HepG2 (cell line): ENCODE measurements at regions not wholly inside any gene's neighbourhood (a gene's known extent, or its start where the extent isn't known, plus 50 kb on each side); places are given as distances from the start of the nearest gene placed in this dataset.

Experiments used
- ATAC-seq: fragments of 200-7000 bp; cut with Tn5 transposase; 3 replicates; pipeline ENCODE4 v1.9.1; 2020; ENCODE audit warnings: mild to moderate bottlenecking, moderate library complexity
- BruUV-seq: library from RNA; stranded (reverse); fragments of 400-500 nt; replicated peaks from 2 replicates; lab custom pipeline; 2021; lab: Mats Ljungman, UMichigan
- CTCF ChIA-PET: fragments of 300-600 bp; formaldehyde crosslinking; extraction: SDS; loops from one replicate; lab custom pipeline; 2021; ENCODE audit warnings: low total read pairs, inconsistent platforms, low intra/inter-chr PET ratio; lab: Yijun Ruan, JAX
- POLR2A ChIA-PET: fragments of 350-600 bp; sonication (Branson Sonifier 250); formaldehyde crosslinking; loops from one replicate; lab custom pipeline; 2020; ENCODE audit warnings: antibody characterized with exemption, inconsistent platforms; lab: Yijun Ruan, JAX
- DNase-seq: peaks from one replicate; pipeline ENCODE4 v3.0.0-alpha.2; 2015; ENCODE audit warnings: low spot score
- FAIRE-seq: peaks from 3 replicates; lab custom pipeline; 2011; peaks lifted over from hg19 to GRCh38; lab: Jason Lieb, UNC
- H2AFZ ChIP-seq: one replicate; pipeline ENCODE4 v1.6.1; 2011; ENCODE audit warnings: low read length, inconsistent platforms
- H3K27ac ChIP-seq: fragments of 300-600 bp; 3 replicates; pipeline ENCODE4 v1.8.0; 2011; ENCODE audit warnings: mixed run types, mild to moderate bottlenecking, mixed read lengths, low read length, inconsistent platforms; ENCODE audit not compliant: insufficient read depth; ENCODE audit errors: extremely low read length
- H3K27me3 ChIP-seq, 2 experiments: fragments of 200-600 bp in 1 of 2; 2 replicates in 1 of 2; 3 replicates in 1 of 2; pipeline versions ENCODE4 v1.6.0 to v1.8.0; 2011; ENCODE audit warnings: low read length in 2 of 2, mild to moderate bottlenecking in 2 of 2, moderate library complexity in 2 of 2, inconsistent platforms in 1 of 2; ENCODE audit not compliant: insufficient read depth in 2 of 2, control insufficient read depth in 1 of 2
- H3K36me3 ChIP-seq, 2 experiments: fragments of 200-600 bp in 1 of 2; replicated peaks in 1 of 2; 2 replicates in 1 of 2; 3 replicates in 1 of 2; pipeline versions ENCODE4 v1.5.1 to v1.8.0; 2011; ENCODE audit warnings: low read length in 2 of 2, inconsistent platforms in 1 of 2; ENCODE audit not compliant: insufficient read depth in 2 of 2, control insufficient read depth in 1 of 2
- H3K4me1 ChIP-seq: 2 replicates; pipeline ENCODE4 v1.5.1; 2012; ENCODE audit warnings: low read length, inconsistent platforms; ENCODE audit not compliant: insufficient read depth
- H3K4me2 ChIP-seq: 2 replicates; pipeline ENCODE4 v1.6.0; 2011; ENCODE audit warnings: low read depth, low read length, inconsistent platforms
- H3K4me3 ChIP-seq, 3 experiments: fragments of 200-600 bp in 1 of 3; sonication (generic), shearing (Covaris generic) in 1 of 3; replicated peaks in 1 of 3; 2 replicates each; pipeline ENCODE4 v1.5.1; 2011 to 2016; ENCODE audit warnings: low read length in 3 of 3, inconsistent platforms in 2 of 3, low read depth in 2 of 3, mild to moderate bottlenecking in 2 of 3, control low read depth in 1 of 3, mixed read lengths in 1 of 3; ENCODE audit not compliant: insufficient read depth in 1 of 3
- H3K79me2 ChIP-seq: one replicate; pipeline ENCODE4 v1.6.1; 2011; ENCODE audit warnings: low read length, inconsistent platforms; ENCODE audit not compliant: insufficient read depth
- H3K9ac ChIP-seq: 2 replicates; pipeline ENCODE4 v1.6.0; 2011; ENCODE audit warnings: mild to moderate bottlenecking, low read depth, low read length, inconsistent platforms; ENCODE audit not compliant: insufficient read depth
- H3K9me3 ChIP-seq: 2 replicates; pipeline ENCODE4 v1.5.1; 2012; ENCODE audit warnings: mild to moderate bottlenecking, low read length
- H4K20me1 ChIP-seq: 2 replicates; pipeline ENCODE4 v1.6.0; 2011; ENCODE audit warnings: inconsistent platforms, mild to moderate bottlenecking, low read length, moderate library complexity; ENCODE audit not compliant: insufficient read depth
- ISL2 ChIP-seq: sonication (generic); formaldehyde crosslinking; IDR thresholded peaks from 2 replicates; pipeline ENCODE4 v1.5.0; 2020; ENCODE audit warnings: missing genetic modification reagents
- SALL1 ChIP-seq: sonication (generic); formaldehyde crosslinking; IDR thresholded peaks from 2 replicates; pipeline ENCODE4 v1.8.0; 2022; ENCODE audit warnings: mild to moderate bottlenecking, missing genetic modification reagents
- SOX5 ChIP-seq: IDR thresholded peaks from 2 replicates; pipeline ENCODE4 v1.6.1; 2016; ENCODE audit warnings: borderline replicate concordance
- ZMYM4 ChIP-seq: sonication (generic); formaldehyde crosslinking; IDR thresholded peaks from 2 replicates; pipeline ENCODE4 v1.8.1; 2023; ENCODE audit warnings: mild to moderate bottlenecking, missing genetic modification reagents
- ZNF296 ChIP-seq: sonication (generic); formaldehyde crosslinking; conservative IDR thresholded peaks from 2 replicates; pipeline ENCODE4 v1.5.0; 2020; ENCODE audit warnings: mild to moderate bottlenecking, missing genetic modification reagents
- ZNF629 ChIP-seq: sonication (generic); formaldehyde crosslinking; conservative IDR thresholded peaks from 2 replicates; pipeline ENCODE4 v1.5.0; 2020; ENCODE audit warnings: missing genetic modification reagents
- WGBS: methylation state at CpG from one replicate; pipeline ENCODE4 v1.1.6; 2017; ENCODE audit warnings: low lambda C conversion rate; 5-methylcytosine and 5-hydroxymethylcytosine counted together
- in situ Hi-C: cut with HindIII; loops from 2 replicates; pipeline ENCODE4 v1.10.0; 2017; ENCODE audit warnings: low pct_unique_long_range_greater_than_20kb; ENCODE audit not compliant: extremely low pct_ligation_motif_present
- intact Hi-C: fragments of 100-400 bp; cut with micrococcal nuclease; formaldehyde crosslinking; loops from one replicate; pipeline ENCODE4 v1.10.0; 2022; ENCODE audit not compliant: unreplicated experiment
- TF ChIP-seq, protein P1 (sequence below): sonication (generic); formaldehyde crosslinking; IDR thresholded peaks from 2 replicates; pipeline ENCODE4 v1.5.0; 2020; ENCODE audit warnings: missing genetic modification reagents
- TF ChIP-seq, protein P2 (sequence below): sonication (generic); formaldehyde crosslinking; IDR thresholded peaks from 2 replicates; pipeline ENCODE4 v1.9.0; 2021; ENCODE audit warnings: mild to moderate bottlenecking, missing genetic modification reagents
- TF ChIP-seq, protein P3 (sequence below): sonication (generic); formaldehyde crosslinking; IDR thresholded peaks from 2 replicates; pipeline ENCODE4 v1.4.0; 2020; ENCODE audit warnings: mild to moderate bottlenecking, missing genetic modification reagents
- TF ChIP-seq, protein P4 (sequence below): IDR thresholded peaks from 2 replicates; pipeline ENCODE4 v1.6.1; 2012; ENCODE audit warnings: inconsistent platforms

DNA sequence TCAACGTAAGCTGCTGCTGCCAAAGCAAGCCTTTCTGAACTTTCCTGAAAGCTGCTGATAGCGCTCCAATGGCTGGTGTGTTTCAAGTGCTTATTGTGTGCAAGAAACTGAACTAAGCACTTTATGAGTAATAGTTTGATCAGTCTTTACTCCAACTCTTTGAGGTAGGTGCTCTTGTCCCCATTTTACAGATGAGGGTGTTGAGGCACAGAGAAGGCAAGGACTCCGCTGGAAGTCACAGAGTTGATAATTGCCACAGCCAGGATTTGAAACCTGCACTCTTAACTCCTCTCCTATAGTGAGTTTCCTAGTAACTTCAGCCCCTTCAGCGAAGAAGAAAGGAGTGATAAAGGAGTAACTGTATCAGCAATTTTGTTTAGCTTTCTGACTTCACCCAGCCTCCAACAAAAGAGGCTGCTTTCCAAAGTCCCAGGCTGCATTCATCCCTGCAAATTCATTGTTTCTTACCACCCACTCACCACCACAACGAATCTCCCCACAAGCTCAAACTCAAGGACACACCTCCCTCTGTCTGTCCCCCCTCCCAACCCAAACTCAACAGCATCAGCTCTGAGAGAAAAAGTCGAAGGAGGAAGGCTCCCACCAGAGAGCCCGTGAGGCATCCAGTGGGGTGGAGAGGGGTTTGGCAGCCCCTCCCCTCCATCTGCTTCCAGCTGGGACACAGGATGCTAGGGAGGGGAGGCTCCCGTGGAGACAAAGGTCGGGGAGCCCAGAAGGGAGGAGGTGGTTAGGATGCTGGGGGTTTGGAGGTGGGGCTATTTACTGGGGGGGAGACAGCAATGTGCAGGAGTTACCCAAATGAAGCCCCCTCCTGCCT lies 139.6 kb downstream of the NAV1 start:
- TF ChIP-seq ZNF629 (CRISPR knock-in tag) (0 out of 2 replicates have a peak, but pooled peaks have one; percentile 10), ZMYM4 (CRISPR knock-in tag) (no peak)
- no peaks in the 10 kb centered on the region for H3K36me3 ChIP-seq
- WGBS = 2% methylated on average over 9 of the region's 9 CpGs
- FAIRE-seq = no peak
- BruUV-seq = no TSS peak
- ChIA-PET POLR2A (no interaction called here), CTCF (no interaction called here)
- H2AFZ ChIP-seq = no peak overlapping the region
- no peak for ATAC-seq
- no peaks in the 10 kb centered on the region for H4K20me1 ChIP-seq
- peaks cover 0 to 30% of the 10 kb centered on the region in 2 experiments; a peak in 3 of 5 replicates for H3K27me3 ChIP-seq
- no peak overlapping the region for H3K4me2 ChIP-seq
- no peak overlapping the region for H3K4me3 ChIP-seq
- intact Hi-C loops (no loop called here), in situ Hi-C loops (no loop called here)
- no peak overlapping the region for H3K9ac ChIP-seq
- H3K27ac ChIP-seq = no peak overlapping the region
- no peak for DNase-seq
- no peaks in the 10 kb centered on the region for H3K4me1 ChIP-seq
- no peaks in the 10 kb centered on the region for H3K9me3 ChIP-seq
- H3K79me2 ChIP-seq = no peaks in the 10 kb centered on the region

DNA sequence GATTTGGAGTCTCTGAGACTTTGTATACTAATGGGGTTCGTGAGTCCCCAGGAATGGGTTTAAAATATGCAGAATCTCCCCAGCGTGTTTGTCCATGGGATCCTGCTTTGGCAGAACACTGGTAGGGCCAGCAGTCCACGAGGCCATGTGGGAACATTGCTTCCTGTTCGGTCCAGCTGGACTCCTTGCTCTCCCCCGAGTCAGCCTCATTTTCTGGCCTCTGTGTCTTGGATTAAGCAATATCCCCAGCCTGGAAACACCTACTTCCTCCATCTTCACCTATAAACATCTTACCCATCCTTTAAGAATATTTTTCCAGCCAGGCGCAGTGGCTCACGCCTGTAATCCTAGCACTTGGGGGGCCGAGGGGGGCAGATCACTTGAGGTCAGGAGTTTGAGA lies 142.4 kb downstream of the NAV1 start:
- no peak for DNase-seq
- Histone ChIP-seq H3K9me3 (no peaks in the 10 kb centered on the region), H3K27ac (no peak overlapping the region), H3K9ac (no peak overlapping the region), H2AFZ (no peak overlapping the region), H4K20me1 (no peaks in the 10 kb centered on the region), H3K4me3 (no peak overlapping the region), H3K4me1 (no peaks in the 10 kb centered on the region), H3K27me3 (peaks cover 0 to 28% of the 10 kb centered on the region in 2 experiments; a peak in 3 of 5 replicates), H3K36me3 (no peaks in the 10 kb centered on the region), H3K79me2 (no peaks in the 10 kb centered on the region), H3K4me2 (no peak overlapping the region)
- ATAC-seq = no peak
- CTCF ChIA-PET = no interaction called here
- BruUV-seq = no TSS peak
- intact Hi-C loops (no loop called here), in situ Hi-C loops (no loop called here)
- 16% methylated on average over 8 of the region's 8 CpGs for WGBS
- no peak for FAIRE-seq
- POLR2A ChIA-PET = no interaction called here
- TF ChIP-seq SALL1 (CRISPR knock-in tag) = no peak
- TF ChIP-seq SOX5 (CRISPR knock-in tag) = no peak
- TF ChIP-seq ZNF296 (CRISPR knock-in tag) = no peak
- TF ChIP-seq, protein P1, sequence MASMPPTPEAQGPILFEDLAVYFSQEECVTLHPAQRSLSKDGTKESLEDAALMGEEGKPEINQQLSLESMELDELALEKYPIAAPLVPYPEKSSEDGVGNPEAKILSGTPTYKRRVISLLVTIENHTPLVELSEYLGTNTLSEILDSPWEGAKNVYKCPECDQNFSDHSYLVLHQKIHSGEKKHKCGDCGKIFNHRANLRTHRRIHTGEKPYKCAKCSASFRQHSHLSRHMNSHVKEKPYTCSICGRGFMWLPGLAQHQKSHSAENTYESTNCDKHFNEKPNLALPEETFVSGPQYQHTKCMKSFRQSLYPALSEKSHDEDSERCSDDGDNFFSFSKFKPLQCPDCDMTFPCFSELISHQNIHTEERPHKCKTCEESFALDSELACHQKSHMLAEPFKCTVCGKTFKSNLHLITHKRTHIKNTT = no peak
- TF ChIP-seq, protein P2, sequence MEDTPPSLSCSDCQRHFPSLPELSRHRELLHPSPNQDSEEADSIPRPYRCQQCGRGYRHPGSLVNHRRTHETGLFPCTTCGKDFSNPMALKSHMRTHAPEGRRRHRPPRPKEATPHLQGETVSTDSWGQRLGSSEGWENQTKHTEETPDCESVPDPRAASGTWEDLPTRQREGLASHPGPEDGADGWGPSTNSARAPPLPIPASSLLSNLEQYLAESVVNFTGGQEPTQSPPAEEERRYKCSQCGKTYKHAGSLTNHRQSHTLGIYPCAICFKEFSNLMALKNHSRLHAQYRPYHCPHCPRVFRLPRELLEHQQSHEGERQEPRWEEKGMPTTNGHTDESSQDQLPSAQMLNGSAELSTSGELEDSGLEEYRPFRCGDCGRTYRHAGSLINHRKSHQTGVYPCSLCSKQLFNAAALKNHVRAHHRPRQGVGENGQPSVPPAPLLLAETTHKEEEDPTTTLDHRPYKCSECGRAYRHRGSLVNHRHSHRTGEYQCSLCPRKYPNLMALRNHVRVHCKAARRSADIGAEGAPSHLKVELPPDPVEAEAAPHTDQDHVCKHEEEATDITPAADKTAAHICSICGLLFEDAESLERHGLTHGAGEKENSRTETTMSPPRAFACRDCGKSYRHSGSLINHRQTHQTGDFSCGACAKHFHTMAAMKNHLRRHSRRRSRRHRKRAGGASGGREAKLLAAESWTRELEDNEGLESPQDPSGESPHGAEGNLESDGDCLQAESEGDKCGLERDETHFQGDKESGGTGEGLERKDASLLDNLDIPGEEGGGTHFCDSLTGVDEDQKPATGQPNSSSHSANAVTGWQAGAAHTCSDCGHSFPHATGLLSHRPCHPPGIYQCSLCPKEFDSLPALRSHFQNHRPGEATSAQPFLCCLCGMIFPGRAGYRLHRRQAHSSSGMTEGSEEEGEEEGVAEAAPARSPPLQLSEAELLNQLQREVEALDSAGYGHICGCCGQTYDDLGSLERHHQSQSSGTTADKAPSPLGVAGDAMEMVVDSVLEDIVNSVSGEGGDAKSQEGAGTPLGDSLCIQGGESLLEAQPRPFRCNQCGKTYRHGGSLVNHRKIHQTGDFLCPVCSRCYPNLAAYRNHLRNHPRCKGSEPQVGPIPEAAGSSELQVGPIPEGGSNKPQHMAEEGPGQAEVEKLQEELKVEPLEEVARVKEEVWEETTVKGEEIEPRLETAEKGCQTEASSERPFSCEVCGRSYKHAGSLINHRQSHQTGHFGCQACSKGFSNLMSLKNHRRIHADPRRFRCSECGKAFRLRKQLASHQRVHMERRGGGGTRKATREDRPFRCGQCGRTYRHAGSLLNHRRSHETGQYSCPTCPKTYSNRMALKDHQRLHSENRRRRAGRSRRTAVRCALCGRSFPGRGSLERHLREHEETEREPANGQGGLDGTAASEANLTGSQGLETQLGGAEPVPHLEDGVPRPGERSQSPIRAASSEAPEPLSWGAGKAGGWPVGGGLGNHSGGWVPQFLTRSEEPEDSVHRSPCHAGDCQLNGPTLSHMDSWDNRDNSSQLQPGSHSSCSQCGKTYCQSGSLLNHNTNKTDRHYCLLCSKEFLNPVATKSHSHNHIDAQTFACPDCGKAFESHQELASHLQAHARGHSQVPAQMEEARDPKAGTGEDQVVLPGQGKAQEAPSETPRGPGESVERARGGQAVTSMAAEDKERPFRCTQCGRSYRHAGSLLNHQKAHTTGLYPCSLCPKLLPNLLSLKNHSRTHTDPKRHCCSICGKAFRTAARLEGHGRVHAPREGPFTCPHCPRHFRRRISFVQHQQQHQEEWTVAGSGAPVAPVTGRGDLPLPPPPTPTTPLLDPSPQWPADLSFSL (CRISPR knock-in tag) = no peak
- TF ChIP-seq, protein P3, sequence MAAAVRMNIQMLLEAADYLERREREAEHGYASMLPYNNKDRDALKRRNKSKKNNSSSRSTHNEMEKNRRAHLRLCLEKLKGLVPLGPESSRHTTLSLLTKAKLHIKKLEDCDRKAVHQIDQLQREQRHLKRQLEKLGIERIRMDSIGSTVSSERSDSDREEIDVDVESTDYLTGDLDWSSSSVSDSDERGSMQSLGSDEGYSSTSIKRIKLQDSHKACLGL (CRISPR knock-in tag) = no peak
- TF ChIP-seq, protein P4, sequence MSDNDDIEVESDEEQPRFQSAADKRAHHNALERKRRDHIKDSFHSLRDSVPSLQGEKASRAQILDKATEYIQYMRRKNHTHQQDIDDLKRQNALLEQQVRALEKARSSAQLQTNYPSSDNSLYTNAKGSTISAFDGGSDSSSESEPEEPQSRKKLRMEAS = no peak
- no peak for TF ChIP-seq ISL2 (CRISPR knock-in tag)
